ENCODE measurements at regions not wholly inside any gene's neighbourhood (a gene's known extent, or its start where the extent isn't known, plus 50 kb on each side); places are given as distances from the start of the nearest gene placed in this dataset.

DNA sequence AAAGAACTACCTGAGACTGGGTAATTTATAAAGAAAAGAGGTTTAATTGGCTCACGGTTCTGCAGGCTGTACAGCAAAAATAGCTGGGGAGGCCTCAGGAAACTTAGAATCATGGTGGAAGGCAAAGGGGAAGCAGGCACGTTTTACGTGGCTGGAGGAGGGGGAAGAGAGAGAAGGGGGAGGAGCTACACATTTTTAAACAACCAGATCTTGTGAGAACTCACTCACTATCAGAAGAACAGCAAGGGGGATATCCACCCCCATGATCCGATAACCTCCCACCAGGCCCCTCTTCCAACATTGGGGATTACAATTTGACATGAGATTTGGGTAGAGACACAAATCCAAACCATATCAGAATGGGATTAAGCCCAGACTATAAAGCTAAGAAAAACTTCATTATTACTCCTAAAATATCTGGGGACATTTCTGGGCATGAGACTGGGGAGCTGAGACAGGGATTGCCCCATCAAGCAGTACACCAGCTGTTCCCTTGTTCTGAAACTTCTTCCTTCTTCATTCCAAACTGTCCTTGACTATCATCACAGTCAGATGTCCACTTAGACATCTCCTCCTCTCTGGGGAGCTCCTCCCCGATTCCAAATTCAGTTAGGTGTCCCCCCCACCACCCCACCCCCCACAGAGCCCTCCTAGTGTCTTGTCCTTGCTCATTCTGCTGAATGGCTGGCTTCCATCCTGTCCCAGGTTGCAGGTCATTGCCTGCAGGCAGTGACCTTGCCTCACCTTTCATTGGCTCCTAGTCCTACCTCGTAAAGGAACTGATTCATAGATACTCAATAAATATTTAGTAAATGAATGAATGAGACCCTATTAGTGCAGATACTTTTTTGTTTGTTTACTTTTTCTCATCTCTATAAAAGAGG is 132.6 kb downstream of the EVX1 start:
- DNase-seq (ENCODE audit: low read depth): no peak
- TF ChIP-seq, protein P1, sequence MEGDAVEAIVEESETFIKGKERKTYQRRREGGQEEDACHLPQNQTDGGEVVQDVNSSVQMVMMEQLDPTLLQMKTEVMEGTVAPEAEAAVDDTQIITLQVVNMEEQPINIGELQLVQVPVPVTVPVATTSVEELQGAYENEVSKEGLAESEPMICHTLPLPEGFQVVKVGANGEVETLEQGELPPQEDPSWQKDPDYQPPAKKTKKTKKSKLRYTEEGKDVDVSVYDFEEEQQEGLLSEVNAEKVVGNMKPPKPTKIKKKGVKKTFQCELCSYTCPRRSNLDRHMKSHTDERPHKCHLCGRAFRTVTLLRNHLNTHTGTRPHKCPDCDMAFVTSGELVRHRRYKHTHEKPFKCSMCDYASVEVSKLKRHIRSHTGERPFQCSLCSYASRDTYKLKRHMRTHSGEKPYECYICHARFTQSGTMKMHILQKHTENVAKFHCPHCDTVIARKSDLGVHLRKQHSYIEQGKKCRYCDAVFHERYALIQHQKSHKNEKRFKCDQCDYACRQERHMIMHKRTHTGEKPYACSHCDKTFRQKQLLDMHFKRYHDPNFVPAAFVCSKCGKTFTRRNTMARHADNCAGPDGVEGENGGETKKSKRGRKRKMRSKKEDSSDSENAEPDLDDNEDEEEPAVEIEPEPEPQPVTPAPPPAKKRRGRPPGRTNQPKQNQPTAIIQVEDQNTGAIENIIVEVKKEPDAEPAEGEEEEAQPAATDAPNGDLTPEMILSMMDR (IDR thresholded peaks at IDR 0.05; ENCODE audit: insufficient read depth, low read length): no peak
- no peak overlapping the region for H3K4me3 ChIP-seq (ENCODE audit: low read depth, low read length)

- TF ChIP-seq, protein P1 (IDR thresholded peaks at IDR 0.05; ENCODE audit: insufficient read depth, low read length): no peak
- no peak for DNase-seq (ENCODE audit: low read depth)
- no peak overlapping the region for H3K4me3 ChIP-seq (ENCODE audit: low read depth, low read length)
Measured at GRCh38 chr7:27375958-27376357, 133.4 kb downstream of the EVX1 start.

GRCh38 chr7:27377988-27378387 is 135.4 kb downstream of the EVX1 start:
- DNase-seq (ENCODE audit: low read depth): no peak
- TF ChIP-seq, protein P1 (IDR thresholded peaks at IDR 0.05; ENCODE audit: insufficient read depth, low read length): no peak
- H3K4me3 ChIP-seq (ENCODE audit: low read depth, low read length): no peak overlapping the region

DNA sequence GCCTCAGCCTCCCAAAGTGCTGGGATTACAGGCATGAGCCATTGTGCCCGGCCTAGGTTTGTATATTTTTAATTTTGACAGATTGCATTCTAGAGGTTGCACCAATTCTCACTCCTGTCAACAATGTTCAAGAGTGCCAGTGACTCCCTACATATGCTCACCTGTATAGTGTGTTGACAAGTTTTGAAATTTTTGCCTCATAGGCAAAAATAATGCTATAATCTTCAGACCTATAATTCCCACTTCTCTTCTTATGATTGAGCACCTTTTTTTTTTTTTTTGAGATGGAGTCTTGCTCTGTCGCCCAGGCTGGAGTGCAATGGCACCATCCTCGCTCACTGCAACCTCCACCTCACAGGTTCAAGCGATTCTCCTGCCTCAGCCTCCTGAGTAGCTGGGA is 139.7 kb downstream of the EVX1 start:
- TF ChIP-seq, protein P1 (IDR thresholded peaks at IDR 0.05; ENCODE audit: insufficient read depth, low read length): no peak
- no peak overlapping the region for H3K4me3 ChIP-seq (ENCODE audit: low read depth, low read length)
- DNase-seq (ENCODE audit: low read depth): no peak

DNA sequence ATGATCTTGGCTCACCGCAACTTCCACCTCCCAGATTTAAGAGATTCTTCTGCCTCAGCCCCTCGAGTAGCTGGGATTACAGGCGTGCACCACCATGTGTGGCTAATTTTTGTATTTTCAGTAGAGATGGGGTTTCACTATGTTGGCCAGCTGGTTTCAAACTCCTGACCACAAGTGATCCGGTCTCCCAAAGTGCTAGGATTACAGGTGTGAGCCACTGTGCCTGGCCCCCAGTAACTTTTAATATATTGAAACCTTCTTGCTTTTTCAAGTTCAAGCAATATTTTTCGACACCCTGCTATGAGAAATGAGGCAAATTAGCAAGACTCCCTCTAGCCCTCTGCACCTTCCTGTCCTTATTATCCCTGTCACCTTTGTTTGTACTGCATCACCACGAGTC is 144.0 kb downstream of the EVX1 start:
- no peak overlapping the region for H3K4me3 ChIP-seq (ENCODE audit: low read depth, low read length)
- DNase-seq (ENCODE audit: low read depth): no peak

DNA sequence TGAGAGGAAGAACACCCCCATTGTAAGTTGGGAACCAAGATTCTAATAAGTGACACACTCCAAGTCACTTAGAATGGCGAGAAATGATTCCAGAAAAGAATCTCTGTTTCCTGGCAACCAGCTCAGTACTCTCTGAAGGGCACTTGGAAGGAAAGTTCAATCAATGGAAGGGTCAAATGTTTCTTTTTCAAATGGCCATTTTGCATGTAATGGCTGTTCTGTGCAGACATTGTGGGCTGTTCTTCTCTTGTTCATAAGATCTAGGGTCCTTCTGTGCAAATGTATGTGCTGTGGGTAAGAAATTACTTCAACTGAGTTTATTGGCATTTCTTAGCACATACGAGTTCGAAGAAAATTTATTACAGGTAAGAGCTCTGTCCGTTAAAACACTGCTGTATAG is 145.3 kb downstream of the EVX1 start:
- no peak overlapping the region for H3K4me3 ChIP-seq (ENCODE audit: low read depth, low read length)
- TF ChIP-seq, protein P1 (IDR thresholded peaks at IDR 0.05; ENCODE audit: insufficient read depth, low read length): no peak
- no peak for DNase-seq (ENCODE audit: low read depth)

More for the DNA sequence above, 144.0 kb downstream of the EVX1 start:
- TF ChIP-seq, protein P1 (IDR thresholded peaks at IDR 0.05; ENCODE audit: insufficient read depth, low read length): no peak

Data from fibroblast of the aortic adventitia (primary cell).